Lower leg skin (tissue), 4 donors: ENCODE measurements at regions not wholly inside any gene's neighbourhood (a gene's known extent, or its start where the extent isn't known, plus 50 kb on each side); places are given as distances from the start of the nearest gene placed in this dataset.

Experiments used
- DNase-seq, 2 donors: peaks; one replicate each; pipeline ENCODE4 v3.0.0-alpha.2; 2019; ENCODE audit warnings: low spot score in 2 of 2
- H3K4me3 ChIP-seq: fragments of 200-600 bp; sonication (generic); 2 replicates; pipeline ENCODE4 v1.5.1; 2017; ENCODE audit warnings: mild to moderate bottlenecking, low read depth; ENCODE audit not compliant: poor library complexity, severe bottlenecking
- POLR2A ChIP-seq, 2 donors: fragments of 450-650 bp; IDR thresholded peaks; one replicate each; pipeline ENCODE4 v1.6.1; 2016 to 2017; ENCODE audit warnings: antibody characterized with exemption in 2 of 2, mild to moderate bottlenecking in 1 of 2, moderate library complexity in 1 of 2
- WGBS, 2 donors: methylation state at CpG; one replicate each; pipeline ENCODE4 v1.1.5; 2018; 5-methylcytosine and 5-hydroxymethylcytosine counted together
- intact Hi-C: fragments of 100-400 bp; cut with DNase I; formaldehyde crosslinking; loops from one replicate; pipeline ENCODE4 v1.15.0; 2023; ENCODE audit warnings: low total_unique reads
- TF ChIP-seq, protein P1 (sequence below), 3 donors: fragments of 450-650 bp; IDR thresholded peaks; one replicate each; pipeline ENCODE4 v1.5.1; 2016; ENCODE audit warnings: antibody characterized with exemption in 3 of 3, mild to moderate bottlenecking in 3 of 3, moderate library complexity in 2 of 3

DNA sequence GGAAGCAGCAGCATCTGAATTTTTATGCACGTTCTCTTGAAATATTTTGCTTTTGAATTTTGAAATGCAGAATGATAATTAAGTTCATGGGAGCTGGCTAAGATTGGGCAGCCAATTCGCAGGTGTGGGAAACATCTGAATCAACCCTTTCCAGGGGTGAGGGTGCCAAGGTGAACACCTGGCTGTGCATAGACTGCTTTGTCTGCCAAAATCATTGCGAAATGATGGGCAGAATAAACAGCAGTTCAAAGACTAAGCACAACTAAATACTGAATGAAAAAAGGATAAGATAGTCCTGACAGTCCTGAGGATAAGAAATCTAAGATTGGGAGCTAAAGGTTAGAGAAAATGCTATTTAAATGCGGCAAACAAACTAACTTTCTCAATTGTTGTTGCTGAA, 813.3 kb upstream of the RAG2 start:
- intact Hi-C loops, result no loop called here
- WGBS, 2 donors, result 59 to 74% methylated on average over 4 of the region's 4 CpGs
- no peak overlapping the region for H3K4me3 ChIP-seq
- TF ChIP-seq POLR2A (IDR thresholded peaks at IDR 0.05), result no peak
- TF ChIP-seq, protein P1, sequence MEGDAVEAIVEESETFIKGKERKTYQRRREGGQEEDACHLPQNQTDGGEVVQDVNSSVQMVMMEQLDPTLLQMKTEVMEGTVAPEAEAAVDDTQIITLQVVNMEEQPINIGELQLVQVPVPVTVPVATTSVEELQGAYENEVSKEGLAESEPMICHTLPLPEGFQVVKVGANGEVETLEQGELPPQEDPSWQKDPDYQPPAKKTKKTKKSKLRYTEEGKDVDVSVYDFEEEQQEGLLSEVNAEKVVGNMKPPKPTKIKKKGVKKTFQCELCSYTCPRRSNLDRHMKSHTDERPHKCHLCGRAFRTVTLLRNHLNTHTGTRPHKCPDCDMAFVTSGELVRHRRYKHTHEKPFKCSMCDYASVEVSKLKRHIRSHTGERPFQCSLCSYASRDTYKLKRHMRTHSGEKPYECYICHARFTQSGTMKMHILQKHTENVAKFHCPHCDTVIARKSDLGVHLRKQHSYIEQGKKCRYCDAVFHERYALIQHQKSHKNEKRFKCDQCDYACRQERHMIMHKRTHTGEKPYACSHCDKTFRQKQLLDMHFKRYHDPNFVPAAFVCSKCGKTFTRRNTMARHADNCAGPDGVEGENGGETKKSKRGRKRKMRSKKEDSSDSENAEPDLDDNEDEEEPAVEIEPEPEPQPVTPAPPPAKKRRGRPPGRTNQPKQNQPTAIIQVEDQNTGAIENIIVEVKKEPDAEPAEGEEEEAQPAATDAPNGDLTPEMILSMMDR (IDR thresholded peaks at IDR 0.05), result no peak
- no peak for DNase-seq

DNA sequence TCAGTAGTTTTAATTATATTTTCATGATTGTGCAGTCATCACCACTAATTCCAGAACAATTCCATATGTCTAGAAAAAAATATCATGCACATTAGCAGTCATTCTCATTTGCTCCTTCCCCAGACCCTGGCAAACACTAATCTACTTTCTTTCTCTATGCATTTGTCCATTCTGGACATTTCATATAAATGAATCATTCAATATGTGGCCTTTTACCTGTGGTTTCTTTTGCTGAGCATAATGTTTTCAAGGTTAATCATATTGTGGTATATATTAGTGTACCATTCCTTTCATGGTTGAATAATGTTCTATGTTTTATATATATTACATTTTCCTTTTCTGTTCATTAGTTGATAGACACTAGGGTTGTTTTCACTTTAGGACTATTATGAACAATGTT, 811.1 kb upstream of the RAG2 start:
- no peak overlapping the region for H3K4me3 ChIP-seq
- DNase-seq, result no peak
- intact Hi-C loops, result no loop called here
- TF ChIP-seq, protein P1 (IDR thresholded peaks at IDR 0.05), result no peak
- no peak for TF ChIP-seq POLR2A (IDR thresholded peaks at IDR 0.05)

DNA sequence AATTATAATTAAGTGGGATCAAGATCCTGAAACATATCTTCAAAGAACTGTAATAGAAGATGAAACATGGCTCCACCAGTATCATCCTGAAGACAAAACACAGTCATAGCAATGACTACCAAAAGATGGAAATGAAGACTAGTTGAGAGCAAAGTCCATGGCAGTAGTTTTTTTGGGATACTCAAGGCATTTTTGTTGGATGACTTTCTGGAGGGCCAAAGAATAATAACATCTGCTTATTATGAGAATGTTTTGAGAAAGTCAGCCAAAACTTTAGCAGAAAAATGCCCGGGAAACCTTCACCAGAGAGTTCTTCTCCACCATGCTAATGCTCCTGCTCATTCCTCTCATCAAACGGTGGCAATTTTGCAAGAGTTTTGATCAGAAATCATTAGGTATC, 809.4 kb upstream of the RAG2 start:
- H3K4me3 ChIP-seq, result no peak overlapping the region
- 77 to 81% methylated on average over 2 of the region's 2 CpGs for WGBS, 2 donors
- TF ChIP-seq POLR2A (IDR thresholded peaks at IDR 0.05), result no peak
- TF ChIP-seq, protein P1 (IDR thresholded peaks at IDR 0.05), result no peak
- intact Hi-C loops, result no loop called here
- no peak for DNase-seq

DNA sequence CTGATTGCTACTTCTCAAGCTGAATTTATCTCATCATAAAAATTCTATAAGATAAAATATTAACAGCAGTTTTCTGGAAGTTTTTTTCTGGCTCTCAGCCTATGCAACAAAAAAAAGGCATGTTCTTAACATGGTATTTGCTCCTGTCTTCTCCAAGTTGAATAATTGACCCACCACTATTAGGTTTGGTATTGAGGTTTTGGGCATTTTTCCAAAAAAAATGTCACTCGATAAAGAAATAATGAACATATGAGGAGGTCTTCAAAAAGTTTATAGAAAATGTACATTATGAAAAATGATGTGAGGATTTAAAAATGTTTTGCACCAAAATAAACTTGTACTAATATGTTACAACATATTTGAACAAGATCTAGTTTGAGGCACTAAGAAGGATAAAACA, 808.6 kb upstream of the RAG2 start:
- H3K4me3 ChIP-seq, result no peak overlapping the region
- WGBS, 2 donors, result 37 to 49% methylated on average over 1 of the region's 1 CpG
- no peak for DNase-seq
- intact Hi-C loops, result no loop called here
- TF ChIP-seq POLR2A (IDR thresholded peaks at IDR 0.05), result no peak
- TF ChIP-seq, protein P1 (IDR thresholded peaks at IDR 0.05), result no peak

DNA sequence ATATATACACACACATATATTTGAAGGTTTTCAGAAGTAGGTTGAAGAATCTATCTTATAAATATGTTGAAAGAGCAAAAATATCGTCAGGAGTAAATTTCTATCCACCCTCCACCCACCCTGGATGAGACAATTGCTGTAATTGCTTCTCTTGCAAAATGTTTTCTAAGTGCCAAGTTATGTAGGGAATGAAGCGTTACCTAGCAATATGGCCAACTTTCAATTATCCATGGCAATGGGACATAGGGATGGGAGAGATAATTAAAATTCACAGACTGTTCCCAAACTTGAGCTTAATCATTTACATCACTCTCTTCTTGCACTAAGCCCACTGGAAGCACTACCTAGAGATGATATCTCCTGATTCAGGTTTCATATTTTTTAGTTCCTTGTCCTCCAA, 806.2 kb upstream of the RAG2 start:
- no peak for TF ChIP-seq POLR2A (IDR thresholded peaks at IDR 0.05)
- intact Hi-C loops, result no loop called here
- H3K4me3 ChIP-seq, result no peak overlapping the region

DNA sequence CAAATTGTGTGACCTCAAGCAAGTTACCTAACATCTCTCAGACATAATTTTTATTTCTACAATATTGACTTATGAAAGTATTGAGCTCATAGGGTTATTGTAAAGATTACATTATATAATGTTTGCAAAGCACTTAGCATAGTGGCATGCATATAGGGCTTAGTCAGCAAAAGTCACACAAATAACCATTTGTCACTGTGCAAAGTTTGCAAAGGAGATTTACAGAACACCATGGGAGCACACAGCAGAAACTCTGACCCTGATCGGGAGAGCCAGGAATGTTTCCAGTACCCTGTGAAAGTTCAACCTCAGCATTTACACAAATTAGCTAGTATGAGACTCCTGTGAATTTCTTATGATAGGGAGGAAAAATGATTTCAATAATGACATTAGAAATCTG, 804.6 kb upstream of the RAG2 start:
- DNase-seq, result no peak
- no peak overlapping the region for H3K4me3 ChIP-seq
- TF ChIP-seq, protein P1 (IDR thresholded peaks at IDR 0.05), result no peak
- TF ChIP-seq POLR2A (IDR thresholded peaks at IDR 0.05), result no peak
- 78 to 86% methylated on average over 1 of the region's 1 CpG for WGBS, 2 donors
- intact Hi-C loops, result no loop called here

More for the DNA sequence above, 806.2 kb upstream of the RAG2 start:
- no peak for DNase-seq
- 56 to 63% methylated on average over 2 of the region's 2 CpGs for WGBS, 2 donors
